ENCODE measurements at regions not wholly inside any gene's neighbourhood (a gene's known extent, or its start where the extent isn't known, plus 50 kb on each side); places are given as distances from the start of the nearest gene placed in this dataset.

DNA sequence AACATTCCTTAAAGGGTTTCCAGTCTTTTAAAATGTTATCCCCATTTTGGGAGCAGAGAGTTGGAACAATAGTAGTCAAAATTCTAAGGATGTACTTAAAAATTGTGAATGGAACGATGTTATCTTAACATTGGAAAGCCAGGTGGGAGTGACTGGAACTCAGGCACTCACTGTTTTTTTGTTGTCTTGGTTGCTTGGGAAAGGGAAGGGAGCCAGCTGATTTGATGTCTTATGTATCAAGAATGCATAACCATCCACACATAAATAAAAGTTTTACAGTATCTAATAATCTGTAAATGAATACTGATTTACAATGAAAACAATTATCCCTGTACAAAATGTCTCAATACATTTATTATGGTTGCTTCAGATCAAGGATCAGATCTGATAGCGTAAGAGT is 88.7 kb downstream of the SLC10A2 start:
- ChIA-PET POLR2A (ENCODE audit: partially characterized antibody) (no interaction called here), CTCF (ENCODE audit: partially characterized antibody) (no interaction called here)
- Histone ChIP-seq H2BK5ac (ENCODE audit: low read depth, low read length) (no peak overlapping the region), H4K20me1 (replicated peaks in 1 of 2; ENCODE audit: control insufficient read depth in 1 of 2, insufficient read depth in 2 of 2, low read length in 2 of 2) (no peaks in the 10 kb centered on the region), H3K56ac (replicated peaks; ENCODE audit: insufficient read length, low read depth, low read length) (no peak overlapping the region), H3K27me3 (replicated peaks in 1 of 4; ENCODE audit: control insufficient read depth in 3 of 4, extremely low read depth in 1 of 4, insufficient read depth in 3 of 4, low read length in 3 of 4) (no peaks in the 10 kb centered on the region), H3K14ac (ENCODE audit: insufficient read length) (no peak overlapping the region), H3K18ac (ENCODE audit: extremely low read depth, low read length) (no peak overlapping the region), H3K4ac (replicated peaks; ENCODE audit: insufficient read length, low read depth, low read length) (no peak overlapping the region), H3K36me3 (ENCODE audit: control insufficient read depth in 2 of 4, insufficient read depth in 4 of 4, low read length in 3 of 4) (no peaks in the 10 kb centered on the region), H3K9ac (replicated peaks in 1 of 4; ENCODE audit: extremely low read depth in 1 of 4, low read depth in 3 of 4, low read length in 3 of 4) (no peak overlapping the region), H3K79me1 (ENCODE audit: low read depth, low read length) (no peaks in the 10 kb centered on the region), H3K4me3 (ENCODE audit: extremely low read depth in 1 of 4, insufficient read depth in 2 of 4, low read depth in 3 of 4, low read length in 4 of 4) (no peak overlapping the region), H3K4me1 (replicated peaks in 1 of 4; ENCODE audit: control insufficient read depth in 3 of 4, insufficient read depth in 4 of 4, low read length in 3 of 4) (no peaks in the 10 kb centered on the region), H3K9me3 (ENCODE audit: insufficient read depth in 2 of 2, low read depth in 1 of 2, low read length in 1 of 2) (no peaks in the 10 kb centered on the region), H2BK120ac (replicated peaks; ENCODE audit: low read depth, low read length) (no peak overlapping the region), H3K27ac (ENCODE audit: low read depth, low read length) (no peak overlapping the region), H4K5ac (ENCODE audit: insufficient read length, low read depth, low read length) (no peak overlapping the region), H2AK5ac (ENCODE audit: low read depth, low read length) (no peak overlapping the region), H4K8ac (ENCODE audit: extremely low read depth, insufficient read depth, low read length) (no peak overlapping the region), H4K91ac (replicated peaks; ENCODE audit: insufficient read length, low read length) (no peak overlapping the region), H3K23ac (ENCODE audit: insufficient read length) (no peak overlapping the region), H3K4me2 (ENCODE audit: insufficient read depth in 1 of 2, low read depth in 2 of 2, low read length in 2 of 2) (no peak overlapping the region), H3K79me2 (ENCODE audit: control insufficient read depth in 1 of 2, insufficient read depth in 2 of 2, low read length in 2 of 2) (no peaks in the 10 kb centered on the region), H2BK12ac (ENCODE audit: low read depth, low read length) (no peak overlapping the region), H3K23me2 (ENCODE audit: low read depth, low read length) (no peaks in the 10 kb centered on the region), H2BK20ac (ENCODE audit: low read length) (no peak overlapping the region), H2BK15ac (ENCODE audit: low read length) (no peak overlapping the region), H2AFZ (ENCODE audit: low read length) (no peak overlapping the region)
- TF ChIP-seq TAF7 (optimal IDR thresholded peaks at IDR 0.05; ENCODE audit: borderline replicate concordance, low read depth, low read length): no peak
- no peak for TF ChIP-seq RXRA (IDR thresholded peaks at IDR 0.05; ENCODE audit: insufficient read depth, low read depth, low read length)
- no peak for TF ChIP-seq SIX5 (IDR thresholded peaks at IDR 0.05; ENCODE audit: low read depth, low read length)
- TF ChIP-seq SP2 (IDR thresholded peaks at IDR 0.05; ENCODE audit: low read length): no peak
- no peak for TF ChIP-seq SIRT6 (IDR thresholded peaks at IDR 0.05; ENCODE audit: low read length)
- TF ChIP-seq TEAD4 (IDR thresholded peaks at IDR 0.05; ENCODE audit: low read depth, low read length): no peak
- no peak for TF ChIP-seq YY1 (IDR thresholded peaks at IDR 0.05; ENCODE audit: low read depth, low read length)
- TF ChIP-seq EZH2 (IDR thresholded peaks at IDR 0.05; ENCODE audit: low read depth, low read length, severe bottlenecking): no peak
- no peak for TF ChIP-seq HDAC6 (IDR thresholded peaks at IDR 0.05; ENCODE audit: low read depth, low read length)
- TF ChIP-seq, protein P1, sequence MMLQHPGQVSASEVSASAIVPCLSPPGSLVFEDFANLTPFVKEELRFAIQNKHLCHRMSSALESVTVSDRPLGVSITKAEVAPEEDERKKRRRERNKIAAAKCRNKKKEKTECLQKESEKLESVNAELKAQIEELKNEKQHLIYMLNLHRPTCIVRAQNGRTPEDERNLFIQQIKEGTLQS (IDR thresholded peaks at IDR 0.05; ENCODE audit: insufficient read depth, low read depth, low read length): no peak
- no peak for TF ChIP-seq BRCA1 (IDR thresholded peaks at IDR 0.05; ENCODE audit: low read depth, low read length)
- TF ChIP-seq GTF2F1 (IDR thresholded peaks at IDR 0.05; ENCODE audit: borderline replicate concordance, low read depth, low read length): no peak
- no peak for TF ChIP-seq CBX8 (IDR thresholded peaks at IDR 0.05; ENCODE audit: borderline replicate concordance, low read depth, low read length)
- TF ChIP-seq ASH2L (IDR thresholded peaks at IDR 0.05; ENCODE audit: low read length): no peak
- TF ChIP-seq, protein P2, sequence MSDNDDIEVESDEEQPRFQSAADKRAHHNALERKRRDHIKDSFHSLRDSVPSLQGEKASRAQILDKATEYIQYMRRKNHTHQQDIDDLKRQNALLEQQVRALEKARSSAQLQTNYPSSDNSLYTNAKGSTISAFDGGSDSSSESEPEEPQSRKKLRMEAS (IDR thresholded peaks at IDR 0.05): no peak
- 91% methylated on average over 2 of the region's 2 CpGs; no CpG with 5 or more reads in 1 of the 2 experiments for WGBS, 2 experiments (ENCODE audit: extremely low coverage in 1 of 2, insufficient coverage in 1 of 2, insufficient read length in 1 of 2, insufficient replicate concordance in 2 of 2, low coverage in 1 of 2, low lambda C conversion rate in 2 of 2, missing lambda C conversion rate in 1 of 2)
- FAIRE-seq: no peak
- DNase-seq (ENCODE audit: low read depth in 1 of 2, low spot score in 2 of 2): no peak

All from H1 (cell line).